ENCODE measurements at regions not wholly inside any gene's neighbourhood (a gene's known extent, or its start where the extent isn't known, plus 50 kb on each side); places are given as distances from the start of the nearest gene placed in this dataset.
"Not testable (repeated sequence)": the region's sequence is repeated elsewhere in the genome, so short reads cannot be mapped to it uniquely, and the experiment has no call there.

GRCh38 chr11:130668751-130669150 lies 220.3 kb downstream of the ADAMTS15 start:
- DNase-seq (ENCODE audit: extremely low read depth, low read depth): no peak

DNA sequence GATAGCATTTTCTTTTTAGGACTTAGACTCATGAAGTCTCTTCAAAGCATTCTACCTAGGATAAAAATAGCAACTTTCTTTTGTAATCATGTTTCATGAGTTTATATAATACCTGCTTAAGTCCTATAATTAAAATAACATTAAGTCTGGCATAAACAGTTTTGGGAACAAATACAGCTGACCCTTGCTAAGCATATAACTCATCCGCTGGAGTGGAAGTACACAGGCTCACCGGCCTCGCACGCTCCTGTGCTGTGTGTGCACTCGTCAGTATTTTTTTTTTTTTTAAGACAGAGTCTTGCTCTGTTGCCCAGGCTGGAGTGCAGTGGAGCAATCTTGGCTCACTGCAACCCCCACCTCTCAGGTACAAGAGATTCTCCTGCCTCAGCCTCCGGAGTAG lies 221.8 kb downstream of the ADAMTS15 start:
- no peak for DNase-seq (ENCODE audit: extremely low read depth, low read depth)

DNA sequence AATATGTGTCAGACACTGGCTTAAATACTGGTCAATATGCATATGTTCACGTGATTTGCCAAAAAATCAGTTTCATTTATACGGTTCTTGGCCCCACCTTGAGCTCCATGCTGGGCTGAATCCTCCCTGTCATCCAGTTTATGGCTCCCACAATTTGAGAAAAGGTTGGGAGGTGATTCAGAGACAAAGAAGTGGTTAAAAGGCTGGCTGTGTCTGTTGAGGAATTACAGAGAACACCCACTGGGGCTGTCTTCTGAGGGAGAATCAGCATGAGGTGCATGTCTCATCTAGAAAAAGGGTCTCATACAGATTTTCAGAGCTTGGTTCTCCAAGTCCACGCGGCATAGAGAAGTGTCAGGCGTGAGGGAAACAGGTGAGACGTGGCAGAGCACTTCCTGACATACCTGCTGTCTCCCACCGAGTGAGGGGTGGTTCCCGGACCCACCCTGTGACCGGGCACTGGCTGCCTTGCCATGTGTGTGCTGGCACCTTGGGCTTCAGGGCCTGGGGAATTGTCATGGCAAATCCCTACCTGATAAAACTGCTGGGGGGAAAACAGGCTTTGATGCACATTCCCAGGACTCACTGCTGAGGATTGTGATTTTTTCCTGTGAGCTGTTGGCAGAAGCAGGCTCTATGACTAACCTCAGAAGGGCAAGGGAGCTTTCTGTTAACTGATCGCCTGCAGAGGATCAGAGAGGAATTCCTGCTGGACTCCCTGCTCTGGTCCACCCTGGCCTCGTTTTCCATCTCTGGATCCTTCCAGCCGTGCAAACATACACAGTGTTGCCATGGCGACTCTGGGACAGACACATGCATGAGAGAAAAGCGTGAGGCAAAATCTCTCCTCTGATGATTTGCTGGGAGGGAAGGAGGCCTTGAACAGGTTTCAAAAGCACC lies 223.6 kb downstream of the ADAMTS15 start:
- no peak for DNase-seq (ENCODE audit: extremely low read depth, low read depth)

DNA sequence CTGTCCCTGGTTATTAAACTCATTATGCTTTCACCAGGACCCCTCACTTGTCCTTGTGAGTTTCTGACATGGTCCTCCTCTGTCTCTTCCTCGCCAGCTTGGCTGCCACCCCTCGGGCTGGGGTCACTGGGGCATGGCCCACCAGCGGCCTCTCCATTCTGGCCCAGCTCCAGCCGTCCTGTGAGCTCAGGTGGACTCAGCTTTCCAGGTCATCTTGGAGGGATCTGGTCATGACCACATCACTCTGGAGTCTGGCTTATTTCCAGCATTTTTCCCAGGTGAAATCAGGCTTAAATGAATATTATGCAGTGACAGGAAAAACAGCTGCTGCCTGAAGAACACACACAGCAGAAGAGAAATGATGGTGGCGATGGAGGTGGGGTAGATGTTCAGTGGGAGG lies 224.5 kb downstream of the ADAMTS15 start:
- DNase-seq (ENCODE audit: extremely low read depth, low read depth): no peak

DNA sequence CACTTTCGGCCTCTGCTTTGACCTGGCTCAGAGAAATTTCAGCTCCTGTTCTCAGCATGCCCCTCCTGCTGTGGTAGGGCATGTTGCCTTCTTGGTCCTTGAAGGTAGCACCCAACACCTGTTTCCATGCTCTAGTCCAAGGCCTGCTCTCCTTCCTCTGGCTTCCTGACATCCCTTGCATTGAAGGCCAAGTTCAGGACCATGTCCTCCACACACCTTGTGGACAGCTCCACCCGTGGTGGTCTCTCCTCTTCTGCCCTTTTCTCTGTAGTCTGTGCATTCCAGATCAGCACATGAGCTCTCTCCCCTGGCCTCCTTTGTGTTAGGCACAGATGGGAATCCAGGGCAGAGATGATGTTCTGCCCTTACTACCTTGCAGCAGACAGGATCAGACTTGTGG lies 225.3 kb downstream of the ADAMTS15 start:
- DNase-seq (ENCODE audit: extremely low read depth, low read depth): no peak

- DNase-seq (ENCODE audit: extremely low read depth, low read depth): no peak
These were observed 226.4 kb downstream of the ADAMTS15 start for GRCh38 chr11:130674686-130675308.

- no peak for DNase-seq (ENCODE audit: extremely low read depth, low read depth)
These were observed 227.0 kb downstream of the ADAMTS15 start for GRCh38 chr11:130675371-130675821.

- no peak for DNase-seq (ENCODE audit: extremely low read depth, low read depth)
These were observed 227.5 kb downstream of the ADAMTS15 start for GRCh38 chr11:130675917-130676316.

- no peak for DNase-seq (ENCODE audit: extremely low read depth, low read depth)
These were observed 229.2 kb downstream of the ADAMTS15 start for GRCh38 chr11:130677486-130678153.

- no peak for DNase-seq (ENCODE audit: extremely low read depth, low read depth)
These were observed 230.8 kb downstream of the ADAMTS15 start for GRCh38 chr11:130679247-130679646.

DNA sequence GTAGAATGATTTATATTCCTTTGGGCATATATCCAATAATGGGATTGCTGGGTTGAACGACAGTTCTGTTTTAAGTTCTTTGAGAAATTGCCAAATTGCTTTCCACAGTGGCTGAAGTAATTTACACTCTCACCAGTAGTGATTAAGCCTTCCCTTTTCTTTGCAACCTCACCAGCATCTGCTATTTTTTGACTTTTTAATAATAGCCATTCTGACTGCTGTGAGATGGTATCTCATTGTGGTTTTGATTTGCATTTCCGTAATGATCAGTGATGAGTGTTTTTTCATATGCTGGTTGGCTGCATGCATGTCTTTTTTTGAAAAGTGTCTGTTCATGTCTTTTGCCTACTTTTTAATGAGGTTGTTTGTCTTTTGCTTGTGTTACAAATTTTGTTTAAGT lies 233.8 kb downstream of the SNX19 start:
- not testable (repeated sequence) for DNase-seq (ENCODE audit: extremely low read depth, low read depth)

DNA sequence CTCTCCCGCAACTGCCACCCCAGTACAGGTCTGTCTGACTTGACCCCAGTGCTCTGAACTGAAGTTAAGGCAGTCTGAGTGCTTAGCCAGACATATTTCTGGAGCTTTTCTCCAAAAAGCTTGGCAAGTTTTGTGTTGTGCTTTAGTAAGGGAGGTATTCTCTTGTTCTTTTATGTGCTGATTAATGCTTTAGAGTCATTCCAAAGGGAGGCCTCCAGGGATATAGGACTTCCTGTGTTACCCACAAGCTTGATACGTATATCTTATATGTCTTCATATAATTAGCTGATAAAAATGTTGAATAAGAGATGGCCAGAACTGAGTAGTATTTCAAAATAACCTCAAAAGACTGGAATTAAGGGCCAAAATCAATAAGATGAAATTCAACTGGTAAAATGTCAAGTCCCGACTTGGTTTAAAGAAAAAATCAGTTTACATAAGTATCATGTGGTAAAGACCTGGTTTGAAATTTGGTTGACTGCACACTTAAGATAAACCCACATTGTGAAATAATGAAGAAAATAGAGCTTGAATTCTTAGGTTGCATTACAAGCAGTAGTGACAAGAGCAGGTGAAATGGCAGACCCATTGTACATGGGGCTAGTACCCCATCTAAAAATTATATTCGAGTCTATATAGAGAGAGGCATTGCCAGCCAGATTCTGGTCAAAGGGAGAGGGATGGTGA lies 226.9 kb downstream of the SNX19 start:
- no peak for DNase-seq (ENCODE audit: extremely low read depth, low read depth)

DNA sequence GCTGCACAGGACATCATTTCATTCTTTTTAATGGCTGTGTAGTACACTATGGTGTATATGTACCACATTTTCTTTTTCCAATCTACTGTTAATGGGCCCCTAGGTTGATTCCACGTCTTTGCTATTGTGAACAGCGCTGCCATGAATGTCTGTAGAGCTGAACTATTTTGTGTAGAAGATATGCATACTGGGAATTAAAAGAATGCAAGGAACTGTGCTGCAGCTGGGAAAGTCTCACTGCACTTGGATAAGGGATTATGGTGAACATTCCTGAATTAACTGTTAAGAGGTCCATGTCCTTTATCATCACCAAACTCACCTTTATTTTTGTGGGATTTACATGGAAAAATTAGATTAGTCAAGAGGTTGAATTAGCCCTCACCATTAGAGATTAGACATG lies 224.7 kb downstream of the SNX19 start:
- DNase-seq (ENCODE audit: extremely low read depth, low read depth): no peak

- DNase-seq (ENCODE audit: extremely low read depth, low read depth): no peak
These were observed 224.1 kb downstream of the SNX19 start for GRCh38 chr11:130692220-130692619.

- no peak for DNase-seq (ENCODE audit: extremely low read depth, low read depth)
These were observed 222.7 kb downstream of the SNX19 start for GRCh38 chr11:130693543-130693942.

- no peak for DNase-seq (ENCODE audit: extremely low read depth, low read depth)
These were observed 221.7 kb downstream of the SNX19 start for GRCh38 chr11:130694488-130695045.

- DNase-seq (ENCODE audit: extremely low read depth, low read depth): no peak
These were observed 218.1 kb downstream of the SNX19 start for GRCh38 chr11:130698174-130698573.

- DNase-seq (ENCODE audit: extremely low read depth, low read depth): no peak
These were observed 216.7 kb downstream of the SNX19 start for GRCh38 chr11:130699561-130699960.

DNA sequence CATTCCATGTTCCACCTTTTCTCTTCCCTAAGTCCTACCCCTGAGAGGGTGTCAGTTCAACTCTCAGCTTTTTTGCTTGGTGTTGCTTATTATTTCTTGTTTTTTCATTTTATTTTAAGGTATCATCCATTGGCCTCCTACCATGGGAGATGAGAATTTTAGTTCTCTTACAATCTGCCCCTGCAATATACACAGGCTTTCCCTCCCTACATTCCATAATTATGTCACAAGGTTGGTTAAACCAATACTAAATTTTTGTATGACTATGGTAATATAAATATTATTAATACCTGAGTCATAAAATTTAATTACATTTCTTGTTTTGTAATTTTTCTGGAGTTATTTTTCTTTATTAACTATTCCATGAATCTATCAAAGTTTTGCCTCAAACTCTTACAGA lies 216.2 kb downstream of the SNX19 start:
- no peak for DNase-seq (ENCODE audit: extremely low read depth, low read depth)

- no peak for DNase-seq (ENCODE audit: extremely low read depth, low read depth)
These were observed 212.6 kb downstream of the SNX19 start for GRCh38 chr11:130703489-130704190.
